GM18499 (cell line): ENCODE measurements at regions not wholly inside any gene's neighbourhood (a gene's known extent, or its start where the extent isn't known, plus 50 kb on each side); places are given as distances from the start of the nearest gene placed in this dataset.

Experiments used
- ATAC-seq: cut with Tn5 transposase; IDR thresholded peaks from one replicate; pipeline ENCODE4 v1.9.1; 2021; ENCODE audit warnings: moderate number of reproducible peaks; ENCODE audit not compliant: insufficient read depth, unreplicated experiment

DNA sequence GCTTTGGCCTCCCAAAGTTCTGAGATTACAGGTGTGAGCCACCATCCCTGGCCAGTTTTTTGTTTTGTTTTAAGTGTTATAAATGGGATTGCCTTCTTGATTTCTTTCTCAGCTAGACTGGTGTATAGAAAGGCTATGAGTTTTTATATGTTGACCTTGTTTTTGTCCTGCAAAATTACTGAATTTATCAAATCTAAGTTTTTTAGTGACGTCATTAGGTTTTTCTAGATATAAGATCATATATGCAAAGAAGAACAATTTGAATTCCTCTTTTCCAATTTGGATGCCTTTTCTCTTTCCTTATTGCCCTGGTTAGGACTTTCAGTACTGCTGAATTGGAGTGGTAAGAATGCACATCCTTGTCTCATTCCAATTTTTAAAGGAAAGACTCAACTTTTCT is 81.3 kb upstream of the MOCS1 start:
- ATAC-seq, result no peak

DNA sequence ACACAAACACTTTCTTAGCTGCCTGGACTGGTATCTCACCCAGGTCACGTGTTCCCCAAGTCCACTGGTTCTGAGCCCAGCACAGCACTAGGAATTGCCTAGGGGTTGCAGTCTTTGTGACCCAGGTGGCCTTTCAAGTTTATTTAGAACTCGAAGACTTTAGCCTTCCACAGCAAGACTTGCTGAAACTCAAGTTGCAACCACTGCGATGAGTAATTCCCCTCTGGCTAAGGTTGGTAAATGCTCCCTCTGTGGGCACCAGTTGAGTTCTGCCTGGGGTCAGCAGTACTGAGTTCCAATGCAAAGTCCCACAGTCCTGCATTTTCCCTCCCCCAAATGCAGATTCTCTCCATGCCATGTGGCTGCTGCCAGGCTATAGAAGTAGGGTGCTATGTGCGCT is 77.6 kb upstream of the MOCS1 start:
- no peak for ATAC-seq

DNA sequence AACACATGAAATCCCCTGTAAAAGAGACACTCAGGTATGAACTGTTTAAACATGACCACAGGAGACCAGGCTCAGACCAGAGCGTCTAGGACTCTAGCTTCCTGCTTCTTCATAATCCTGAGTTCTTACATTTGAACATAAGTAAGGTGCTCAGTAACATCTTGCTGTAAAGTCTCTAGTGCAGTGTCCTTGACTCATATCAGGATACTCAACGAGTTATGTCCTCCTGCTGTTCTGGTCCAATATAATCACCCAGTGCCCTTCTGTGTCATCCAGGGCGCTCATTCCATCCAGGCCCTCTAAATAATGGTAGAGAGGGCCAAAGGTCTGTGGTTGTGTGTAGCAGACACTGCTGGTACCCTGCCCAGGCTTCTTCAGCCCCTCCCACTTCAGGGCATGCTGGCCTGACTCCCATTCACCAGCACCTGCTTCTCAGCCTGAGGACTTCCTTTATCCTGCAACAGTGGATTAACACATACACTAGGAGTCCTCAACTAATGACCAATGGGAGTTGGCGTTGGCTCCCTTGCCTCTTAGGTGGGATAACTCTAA is 66.8 kb upstream of the MOCS1 start:
- ATAC-seq, result no peak

DNA sequence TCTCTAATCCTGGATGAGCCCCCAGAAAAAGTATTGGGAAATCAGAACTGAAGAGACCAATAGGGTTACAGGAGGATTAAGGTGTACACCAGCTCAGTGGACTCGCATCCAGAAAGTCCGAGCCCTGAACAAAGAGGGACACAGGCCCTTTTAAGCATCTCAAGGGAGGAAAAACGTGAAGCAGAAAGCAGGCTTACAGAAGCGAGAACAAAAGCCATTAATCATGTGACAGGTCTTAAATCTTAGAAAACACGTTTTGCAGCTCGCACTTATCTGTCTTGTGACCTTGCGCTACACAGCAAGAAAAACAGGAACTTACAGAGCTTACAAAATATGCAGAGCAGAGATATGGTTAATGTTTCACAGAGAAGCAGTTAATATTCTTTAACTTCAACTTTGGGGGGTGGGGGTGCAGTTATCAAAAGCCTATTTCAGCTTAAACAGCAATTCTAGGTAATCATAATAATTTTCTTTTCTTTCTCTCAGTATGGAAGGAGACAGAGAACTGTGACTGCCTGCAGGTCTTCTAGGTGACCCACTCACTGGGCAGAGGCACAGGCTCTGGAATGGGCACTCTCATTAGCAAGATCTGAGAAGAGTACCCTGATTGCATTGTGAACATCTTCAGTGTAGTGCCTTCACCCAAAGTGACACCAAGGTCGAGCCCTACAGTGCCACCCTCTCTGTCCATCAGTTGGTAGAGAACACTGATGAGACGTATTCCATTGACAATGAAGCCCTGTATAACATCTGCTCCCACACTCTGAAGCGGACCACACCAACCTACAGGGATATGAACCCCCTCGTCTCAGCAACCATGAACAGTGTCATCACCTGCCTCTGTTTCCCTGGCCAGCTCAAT is 65.0 kb upstream of the MOCS1 start:
- ATAC-seq, result no peak

DNA sequence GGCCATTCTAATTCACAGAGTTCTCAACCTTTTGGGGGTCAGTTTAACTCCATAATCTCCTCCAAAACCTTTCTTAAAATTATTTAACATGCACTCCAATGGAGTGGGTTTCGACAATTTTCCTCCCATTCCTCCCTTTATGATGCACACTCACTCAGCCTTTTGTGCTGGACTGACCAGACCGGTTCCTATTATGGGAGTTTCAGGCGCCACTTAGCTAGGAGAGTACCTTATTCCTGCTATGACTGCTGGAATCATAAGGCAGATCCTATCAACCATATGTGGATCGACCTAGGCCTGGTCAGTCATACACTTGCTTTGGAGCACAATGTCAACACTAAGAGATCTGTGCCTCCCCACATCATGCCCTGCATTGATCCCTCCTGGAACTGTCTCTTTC is 63.9 kb upstream of the MOCS1 start:
- ATAC-seq, result no peak

DNA sequence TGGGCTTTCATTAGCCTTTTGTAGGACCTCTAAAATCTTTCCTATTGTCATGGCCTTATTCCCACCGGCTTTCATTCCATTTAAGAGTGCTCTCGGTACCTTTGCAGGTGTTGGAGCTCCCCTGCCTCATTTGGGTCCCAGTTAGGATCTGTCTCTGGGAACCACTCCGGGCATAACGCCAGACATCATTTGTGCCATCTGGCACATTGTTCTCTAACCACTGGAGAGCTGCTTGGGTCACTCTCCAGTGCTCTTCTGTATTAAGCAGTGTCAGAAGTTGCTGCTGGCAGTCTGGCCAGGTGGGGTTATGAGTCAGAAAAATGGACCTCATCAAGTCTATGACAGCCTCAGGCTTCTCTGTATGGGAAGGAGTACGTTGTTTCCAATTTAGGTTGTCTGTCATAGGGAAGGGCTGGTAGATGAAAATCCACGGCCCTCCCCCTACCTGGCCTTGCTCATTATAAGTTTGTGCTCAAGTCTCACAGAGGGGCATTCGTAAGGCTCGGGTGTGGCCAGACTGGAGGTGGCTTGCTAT is 62.9 kb upstream of the MOCS1 start:
- no peak for ATAC-seq

DNA sequence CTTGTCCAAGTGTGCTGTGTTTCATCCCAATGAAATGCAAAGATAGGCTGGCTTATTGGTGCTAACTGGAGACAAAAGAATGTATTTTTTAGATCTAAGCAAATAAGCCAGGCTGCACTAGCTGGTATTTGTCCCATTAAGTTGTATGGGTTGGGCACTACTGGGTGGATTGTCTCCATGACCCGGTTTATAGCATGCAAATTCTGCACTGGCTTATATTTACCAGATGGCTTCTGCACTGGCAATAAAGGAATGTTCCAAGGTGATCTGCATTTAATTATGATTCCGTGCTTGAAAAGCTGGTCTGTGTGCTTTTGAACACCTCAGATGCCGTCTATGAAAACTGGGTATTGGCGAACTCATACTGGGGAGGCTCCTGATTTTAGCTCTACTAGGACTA is 61.4 kb upstream of the MOCS1 start:
- ATAC-seq, result no peak

DNA sequence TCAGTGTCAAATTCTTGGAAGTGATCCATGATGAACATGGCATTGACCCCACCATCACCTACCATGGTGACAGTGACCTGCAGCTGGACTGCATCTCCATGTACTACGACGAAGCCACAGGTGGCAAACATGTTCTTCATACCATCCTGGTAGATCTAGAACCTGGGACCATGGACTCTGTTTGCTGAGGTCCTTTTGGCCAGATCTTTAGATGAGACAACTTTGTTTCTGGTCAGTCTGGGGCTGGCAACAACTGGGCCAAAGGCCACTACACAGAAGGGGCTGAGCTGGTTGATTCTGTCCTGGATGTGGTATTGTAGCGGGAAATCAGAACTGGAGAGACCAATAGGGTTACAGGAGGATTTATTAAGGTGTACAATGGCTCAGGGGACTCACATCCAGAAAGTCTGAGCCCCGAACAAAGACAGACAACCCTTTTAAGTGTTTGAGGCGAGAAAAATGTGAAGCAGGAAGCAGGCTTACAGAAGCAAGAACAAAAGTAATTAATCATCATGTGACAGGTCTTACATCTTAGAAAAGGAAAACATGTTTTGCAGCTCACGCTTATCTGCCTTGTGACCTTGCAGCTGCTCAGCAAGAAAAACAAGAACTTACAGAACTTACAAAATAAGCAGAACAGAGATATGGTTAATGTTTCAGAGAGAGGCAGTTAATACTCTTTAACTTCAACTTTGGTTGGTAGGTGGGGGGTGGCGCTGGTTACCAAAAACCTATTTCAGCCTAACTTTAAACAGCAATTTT is 58.8 kb upstream of the MOCS1 start:
- ATAC-seq, result no peak
